A549 (cell line): ENCODE measurements at regions not wholly inside any gene's neighbourhood (a gene's known extent, or its start where the extent isn't known, plus 50 kb on each side); places are given as distances from the start of the nearest gene placed in this dataset.

Source experiments
- ATOH8 ChIP-seq: fragments of 250-450 bp; sonication (Bioruptor Pico); IDR thresholded peaks from 2 replicates; pipeline ENCODE4 v1.5.0; 2020; ENCODE audit warnings: low read depth, mild to moderate bottlenecking, moderate library complexity
- FOXS1 ChIP-seq: fragments of 250-450 bp; sonication (Bioruptor Pico); IDR thresholded peaks from 2 replicates; pipeline ENCODE4 v1.5.0; 2020; ENCODE audit warnings: mild to moderate bottlenecking, moderate library complexity
- HMGXB4 ChIP-seq: fragments of 250-450 bp; sonication (Bioruptor Pico); IDR thresholded peaks from 2 replicates; pipeline ENCODE4 v1.5.0; 2021; ENCODE audit warnings: mild to moderate bottlenecking, moderate library complexity, borderline replicate concordance
- HOXA7 ChIP-seq: fragments of 250-450 bp; sonication (Bioruptor Pico); IDR thresholded peaks from 2 replicates; pipeline ENCODE4 v1.5.0; 2020; ENCODE audit warnings: mild to moderate bottlenecking, moderate library complexity
- HOXB13 ChIP-seq: fragments of 250-450 bp; sonication (Bioruptor Pico); IDR thresholded peaks from 2 replicates; pipeline ENCODE4 v1.5.0; 2020; ENCODE audit warnings: low read depth, mild to moderate bottlenecking, moderate library complexity
- MAX ChIP-seq: IDR thresholded peaks from 2 replicates; pipeline ENCODE4 v1.6.1; 2012
- NFE2L2 ChIP-seq: fragments of 150-350 bp; conservative IDR thresholded peaks from 2 replicates; pipeline ENCODE4 v1.6.1; 2014; ENCODE audit warnings: low read length
- POLR2A ChIP-seq: IDR thresholded peaks from 2 replicates; pipeline ENCODE4 v1.6.1; 2012; ENCODE audit warnings: mild to moderate bottlenecking, low read length
- POLR2AphosphoS2 ChIP-seq: conservative IDR thresholded peaks from 2 replicates; pipeline ENCODE4 v1.6.1; 2012; ENCODE audit warnings: low read length, improper control_type of control experiment, inconsistent platforms
- RAD21 ChIP-seq, 2 experiments: fragments of >200 bp in 1 of 2; sonication (Bioruptor Twin) in 1 of 2; formaldehyde crosslinking in 1 of 2; IDR thresholded peaks in 1 of 2; conservative IDR thresholded peaks in 1 of 2; 2 replicates in 1 of 2; 3 replicates in 1 of 2; pipeline ENCODE4 v1.6.1; 2012 to 2018; ENCODE audit warnings: inconsistent platforms in 1 of 2
- TF ChIP-seq, protein P1 (sequence below): fragments of 200-600 bp; sonication (generic); IDR thresholded peaks from 2 replicates; pipeline ENCODE4 v1.6.1; 2016; ENCODE audit warnings: antibody characterized with exemption, mild to moderate bottlenecking, moderate library complexity
- TF ChIP-seq, protein P2 (sequence below): fragments of >200 bp; sonication (Bioruptor Twin); formaldehyde crosslinking; IDR thresholded peaks from 3 replicates; pipeline ENCODE4 v1.5.1; 2016
- TF ChIP-seq, protein P3 (sequence below): fragments of 450-650 bp; IDR thresholded peaks from 2 replicates; pipeline ENCODE4 v1.6.1; 2014; ENCODE audit warnings: antibody characterized with exemption

GRCh38 chr7:66576646-66577045 lies 52.0 kb upstream of the KCTD7 start:
- no peak for TF ChIP-seq NFE2L2
- TF ChIP-seq, protein P1, sequence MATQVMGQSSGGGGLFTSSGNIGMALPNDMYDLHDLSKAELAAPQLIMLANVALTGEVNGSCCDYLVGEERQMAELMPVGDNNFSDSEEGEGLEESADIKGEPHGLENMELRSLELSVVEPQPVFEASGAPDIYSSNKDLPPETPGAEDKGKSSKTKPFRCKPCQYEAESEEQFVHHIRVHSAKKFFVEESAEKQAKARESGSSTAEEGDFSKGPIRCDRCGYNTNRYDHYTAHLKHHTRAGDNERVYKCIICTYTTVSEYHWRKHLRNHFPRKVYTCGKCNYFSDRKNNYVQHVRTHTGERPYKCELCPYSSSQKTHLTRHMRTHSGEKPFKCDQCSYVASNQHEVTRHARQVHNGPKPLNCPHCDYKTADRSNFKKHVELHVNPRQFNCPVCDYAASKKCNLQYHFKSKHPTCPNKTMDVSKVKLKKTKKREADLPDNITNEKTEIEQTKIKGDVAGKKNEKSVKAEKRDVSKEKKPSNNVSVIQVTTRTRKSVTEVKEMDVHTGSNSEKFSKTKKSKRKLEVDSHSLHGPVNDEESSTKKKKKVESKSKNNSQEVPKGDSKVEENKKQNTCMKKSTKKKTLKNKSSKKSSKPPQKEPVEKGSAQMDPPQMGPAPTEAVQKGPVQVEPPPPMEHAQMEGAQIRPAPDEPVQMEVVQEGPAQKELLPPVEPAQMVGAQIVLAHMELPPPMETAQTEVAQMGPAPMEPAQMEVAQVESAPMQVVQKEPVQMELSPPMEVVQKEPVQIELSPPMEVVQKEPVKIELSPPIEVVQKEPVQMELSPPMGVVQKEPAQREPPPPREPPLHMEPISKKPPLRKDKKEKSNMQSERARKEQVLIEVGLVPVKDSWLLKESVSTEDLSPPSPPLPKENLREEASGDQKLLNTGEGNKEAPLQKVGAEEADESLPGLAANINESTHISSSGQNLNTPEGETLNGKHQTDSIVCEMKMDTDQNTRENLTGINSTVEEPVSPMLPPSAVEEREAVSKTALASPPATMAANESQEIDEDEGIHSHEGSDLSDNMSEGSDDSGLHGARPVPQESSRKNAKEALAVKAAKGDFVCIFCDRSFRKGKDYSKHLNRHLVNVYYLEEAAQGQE, result no peak
- TF ChIP-seq FOXS1, result no peak
- TF ChIP-seq, protein P2, sequence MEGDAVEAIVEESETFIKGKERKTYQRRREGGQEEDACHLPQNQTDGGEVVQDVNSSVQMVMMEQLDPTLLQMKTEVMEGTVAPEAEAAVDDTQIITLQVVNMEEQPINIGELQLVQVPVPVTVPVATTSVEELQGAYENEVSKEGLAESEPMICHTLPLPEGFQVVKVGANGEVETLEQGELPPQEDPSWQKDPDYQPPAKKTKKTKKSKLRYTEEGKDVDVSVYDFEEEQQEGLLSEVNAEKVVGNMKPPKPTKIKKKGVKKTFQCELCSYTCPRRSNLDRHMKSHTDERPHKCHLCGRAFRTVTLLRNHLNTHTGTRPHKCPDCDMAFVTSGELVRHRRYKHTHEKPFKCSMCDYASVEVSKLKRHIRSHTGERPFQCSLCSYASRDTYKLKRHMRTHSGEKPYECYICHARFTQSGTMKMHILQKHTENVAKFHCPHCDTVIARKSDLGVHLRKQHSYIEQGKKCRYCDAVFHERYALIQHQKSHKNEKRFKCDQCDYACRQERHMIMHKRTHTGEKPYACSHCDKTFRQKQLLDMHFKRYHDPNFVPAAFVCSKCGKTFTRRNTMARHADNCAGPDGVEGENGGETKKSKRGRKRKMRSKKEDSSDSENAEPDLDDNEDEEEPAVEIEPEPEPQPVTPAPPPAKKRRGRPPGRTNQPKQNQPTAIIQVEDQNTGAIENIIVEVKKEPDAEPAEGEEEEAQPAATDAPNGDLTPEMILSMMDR, result no peak
- no peak for TF ChIP-seq POLR2A
- TF ChIP-seq RAD21 (conservative IDR thresholded peaks at IDR 0.05 in 1 of 2, IDR thresholded peaks at IDR 0.05 in 1 of 2), result no peak
- TF ChIP-seq, protein P3, sequence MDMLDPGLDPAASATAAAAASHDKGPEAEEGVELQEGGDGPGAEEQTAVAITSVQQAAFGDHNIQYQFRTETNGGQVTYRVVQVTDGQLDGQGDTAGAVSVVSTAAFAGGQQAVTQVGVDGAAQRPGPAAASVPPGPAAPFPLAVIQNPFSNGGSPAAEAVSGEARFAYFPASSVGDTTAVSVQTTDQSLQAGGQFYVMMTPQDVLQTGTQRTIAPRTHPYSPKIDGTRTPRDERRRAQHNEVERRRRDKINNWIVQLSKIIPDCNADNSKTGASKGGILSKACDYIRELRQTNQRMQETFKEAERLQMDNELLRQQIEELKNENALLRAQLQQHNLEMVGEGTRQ, result no peak
- no peak for TF ChIP-seq HOXA7 (CRISPR knock-in tag)
- TF ChIP-seq POLR2AphosphoS2, result no peak
- no peak for TF ChIP-seq ATOH8 (CRISPR knock-in tag)
- TF ChIP-seq MAX, result no peak
- no peak for TF ChIP-seq HOXB13
- no peak for TF ChIP-seq HMGXB4 (CRISPR knock-in tag)
